VCaP (cell line): ENCODE measurements at regions not wholly inside any gene's neighbourhood (a gene's known extent, or its start where the extent isn't known, plus 50 kb on each side); places are given as distances from the start of the nearest gene placed in this dataset.
A peak's percentile ranks its signal among the peaks of the same experiment; 100 is the strongest.

Source experiments
- H3K27ac ChIP-seq: fragments of 450-650 bp; 2 replicates; pipeline ENCODE4 v1.5.1; 2017
- CTCF ChIP-seq: fragments of 450-650 bp; conservative IDR thresholded peaks from 2 replicates; pipeline ENCODE4 v1.5.1; 2017; ENCODE audit warnings: mild to moderate bottlenecking, moderate library complexity

DNA sequence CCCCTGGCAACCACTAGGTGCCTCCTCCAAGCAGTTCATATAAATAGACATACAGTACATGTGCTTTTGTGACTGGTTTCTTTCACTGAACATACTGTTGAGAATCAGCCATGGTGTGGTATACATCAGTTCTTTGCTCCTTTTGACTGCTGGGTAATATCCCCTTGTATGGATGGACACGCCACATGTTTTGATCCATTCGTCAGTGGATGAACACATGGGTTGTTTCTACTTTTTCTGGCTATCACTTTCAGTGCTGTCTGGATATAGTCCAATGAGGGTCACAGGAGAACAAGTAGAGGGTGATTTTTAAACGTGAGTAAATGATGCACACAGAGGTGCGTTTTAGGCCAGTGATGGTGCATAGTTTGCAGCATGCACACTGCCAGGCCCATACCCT lies 183.9 kb downstream of the FOXA2 start:
- no peak overlapping the region for H3K27ac ChIP-seq
- TF ChIP-seq CTCF: no peak

GRCh38 chr20:22394583-22394982 lies 189.8 kb downstream of the FOXA2 start:
- no peak overlapping the region for H3K27ac ChIP-seq
- TF ChIP-seq CTCF: no peak

GRCh38 chr20:22390543-22390903 lies 193.8 kb downstream of the FOXA2 start:
- TF ChIP-seq CTCF: no peak
- H3K27ac ChIP-seq: no peak overlapping the region

DNA sequence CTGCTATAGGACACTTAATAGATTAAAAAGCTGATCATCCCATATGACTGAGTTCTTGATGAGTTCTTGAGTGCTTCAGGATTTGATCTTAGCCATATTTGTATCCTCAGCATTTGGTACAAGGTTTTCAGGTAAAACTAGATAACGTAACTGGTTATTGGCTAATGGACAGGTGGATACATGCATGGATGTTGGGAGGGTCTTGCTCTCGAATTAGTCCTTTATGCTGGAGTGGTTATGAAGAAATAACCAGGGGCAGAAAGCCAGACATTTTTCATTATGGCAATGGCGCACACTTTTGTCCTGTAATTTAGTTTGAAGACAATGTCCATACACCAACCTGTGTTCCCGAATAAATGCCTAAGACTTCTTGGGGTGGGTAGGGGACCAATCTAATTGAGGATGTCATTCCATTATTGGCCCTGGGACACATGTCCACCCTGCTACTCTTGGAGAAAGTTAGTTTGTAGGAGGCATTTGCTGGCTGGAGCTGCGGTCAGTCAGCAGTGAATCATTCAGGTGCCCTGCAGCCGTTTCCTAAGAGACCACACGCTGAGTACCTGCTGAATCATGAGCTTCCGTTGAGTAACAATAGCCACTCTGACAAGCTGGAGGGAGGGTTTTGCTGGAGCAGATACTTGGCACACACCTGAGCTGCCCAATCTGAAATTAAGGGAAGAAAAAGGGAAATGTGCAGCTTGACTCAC lies 194.4 kb downstream of the FOXA2 start:
- no peak overlapping the region for H3K27ac ChIP-seq
- TF ChIP-seq CTCF: no peak

DNA sequence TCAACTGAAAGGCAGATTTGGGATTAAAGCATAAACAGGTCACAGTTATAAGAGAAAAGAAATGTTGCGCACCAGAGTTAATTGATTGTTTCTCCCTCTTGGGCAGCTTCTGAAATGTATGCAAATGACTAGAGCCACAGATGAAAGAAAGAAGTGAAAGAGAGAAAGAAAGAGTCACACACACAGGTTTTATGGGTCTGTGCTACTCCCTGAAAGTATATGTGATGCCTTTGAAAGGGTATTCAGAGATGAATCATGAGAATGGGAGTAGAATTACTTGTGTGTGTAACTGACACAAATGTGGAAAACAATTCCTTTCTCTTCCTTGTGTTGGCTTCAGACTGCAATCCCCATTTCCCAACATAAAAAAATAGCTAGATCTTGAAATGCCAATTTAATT lies 196.9 kb downstream of the FOXA2 start:
- TF ChIP-seq CTCF: no peak
- H3K27ac ChIP-seq: no peak overlapping the region

GRCh38 chr20:22386306-22386623 lies 198.1 kb downstream of the FOXA2 start:
- peak; percentile 46 for TF ChIP-seq CTCF
- H3K27ac ChIP-seq: no peak overlapping the region

GRCh38 chr20:22385602-22386305 lies 198.6 kb downstream of the FOXA2 start:
- TF ChIP-seq CTCF: peak; percentile 78
- no peak overlapping the region for H3K27ac ChIP-seq
